IMR-90 (cell line): ENCODE measurements at regions not wholly inside any gene's neighbourhood (a gene's known extent, or its start where the extent isn't known, plus 50 kb on each side); places are given as distances from the start of the nearest gene placed in this dataset.

ENCODE experiments used
- ATAC-seq: fragments of 200-7000 bp; cut with Tn5 transposase; 2 replicates; pipeline ENCODE4 v1.9.1; 2020; ENCODE audit warnings: low read depth, mild to moderate bottlenecking, moderate library complexity
- BruUV-seq: library from RNA; stranded (reverse); fragments of 400-500 nt; replicated peaks from 2 replicates; lab custom pipeline; 2021; lab: Mats Ljungman, UMichigan
- CTCF ChIA-PET: fragments of 300-600 bp; formaldehyde crosslinking; extraction: SDS; loops from one replicate; lab custom pipeline; 2021; ENCODE audit warnings: antibody characterized with exemption; lab: Yijun Ruan, JAX
- POLR2A ChIA-PET: fragments of 300-600 bp; sonication (Branson Sonifier 250); formaldehyde crosslinking; loops from one replicate; lab custom pipeline; 2022; ENCODE audit warnings: antibody characterized with exemption; ENCODE audit not compliant: unreplicated experiment; lab: Charles Lee
- DNase-seq: peaks from one replicate; pipeline ENCODE4 v3.0.0; 2013
- H2AFZ ChIP-seq: replicated peaks from 2 replicates; pipeline ENCODE3; 2013; ENCODE audit warnings: low read length, mild to moderate bottlenecking; ENCODE audit not compliant: poor library complexity
- H2AK5ac ChIP-seq: 2 replicates; pipeline ENCODE4 v1.6.1; 2013; ENCODE audit warnings: low read depth, low read length, inconsistent platforms
- H2AK9ac ChIP-seq: replicated peaks from 2 replicates; pipeline ENCODE3; 2013; ENCODE audit warnings: mild to moderate bottlenecking, low read depth, low read length, moderate library complexity; ENCODE audit not compliant: poor library complexity
- H2BK120ac ChIP-seq: 2 replicates; pipeline ENCODE4 v1.6.1; 2013; ENCODE audit warnings: low read depth, low read length, inconsistent platforms
- H2BK15ac ChIP-seq: 3 replicates; pipeline ENCODE4 v1.6.1; 2013; ENCODE audit warnings: low read depth, low read length, inconsistent platforms
- H2BK20ac ChIP-seq: 2 replicates; pipeline ENCODE4 v1.6.1; 2013; ENCODE audit warnings: low read depth, mild to moderate bottlenecking, inconsistent platforms, low read length, moderate library complexity
- H2BK5ac ChIP-seq: 2 replicates; pipeline ENCODE4 v1.6.1; 2013; ENCODE audit warnings: mild to moderate bottlenecking, low read depth, low read length, inconsistent platforms; ENCODE audit not compliant: poor library complexity, severe bottlenecking
- H3K14ac ChIP-seq: replicated peaks from 2 replicates; pipeline ENCODE4 v1.6.1; 2013; ENCODE audit warnings: low read depth, low read length, inconsistent platforms
- H3K18ac ChIP-seq: 2 replicates; pipeline ENCODE4 v1.6.1; 2013; ENCODE audit warnings: low read depth, low read length, control low read depth
- H3K23ac ChIP-seq: 2 replicates; pipeline ENCODE4 v1.6.1; 2013; ENCODE audit warnings: low read depth, low read length, inconsistent platforms
- H3K27ac ChIP-seq: 2 replicates; pipeline ENCODE4 v1.5.1; 2013; ENCODE audit warnings: mild to moderate bottlenecking, control low read depth, low read length; ENCODE audit not compliant: insufficient read depth
- H3K27me3 ChIP-seq: 2 replicates; pipeline ENCODE4 v1.6.1; 2013; ENCODE audit warnings: low read length; ENCODE audit not compliant: control insufficient read depth, insufficient read depth
- H3K36me3 ChIP-seq: 2 replicates; pipeline ENCODE4 v1.6.1; 2013; ENCODE audit warnings: low read length, mixed read lengths; ENCODE audit not compliant: control insufficient read depth, insufficient read depth
- H3K4ac ChIP-seq: 2 replicates; pipeline ENCODE4 v1.6.1; 2013; ENCODE audit warnings: low read depth, low read length, inconsistent platforms
- H3K4me1 ChIP-seq: 2 replicates; pipeline ENCODE4 v1.6.1; 2013; ENCODE audit warnings: low read length, mixed read lengths; ENCODE audit not compliant: control insufficient read depth, insufficient read depth
- H3K4me2 ChIP-seq: 2 replicates; pipeline ENCODE4 v1.6.1; 2013; ENCODE audit warnings: low read depth, mild to moderate bottlenecking, control low read depth, low read length, moderate library complexity
- H3K4me3 ChIP-seq: 2 replicates; pipeline ENCODE4 v1.5.1; 2013; ENCODE audit warnings: low read depth, mild to moderate bottlenecking, control low read depth, low read length, moderate library complexity; ENCODE audit not compliant: insufficient read depth
- H3K56ac ChIP-seq: 2 replicates; pipeline ENCODE4 v1.6.1; 2013; ENCODE audit warnings: low read length, inconsistent platforms; ENCODE audit not compliant: insufficient read depth; ENCODE audit errors: extremely low read depth
- H3K79me1 ChIP-seq, 2 experiments: 2 replicates each; pipeline ENCODE4 v1.6.1; 2013; ENCODE audit warnings: low read length in 2 of 2, inconsistent platforms in 1 of 2, low read depth in 1 of 2
- H3K9ac ChIP-seq: 2 replicates; pipeline ENCODE4 v1.6.1; 2013; ENCODE audit warnings: low read depth, low read length, control low read depth
- H3K9me1 ChIP-seq: 2 replicates; pipeline ENCODE4 v1.6.1; 2013; ENCODE audit warnings: low read length, inconsistent platforms; ENCODE audit not compliant: insufficient read depth
- H3K9me3 ChIP-seq: 2 replicates; pipeline ENCODE4 v1.6.1; 2013; ENCODE audit warnings: low read length; ENCODE audit not compliant: control insufficient read depth, insufficient read depth
- H4K20me1 ChIP-seq: 2 replicates; pipeline ENCODE4 v1.6.1; 2013; ENCODE audit warnings: low read length, inconsistent platforms; ENCODE audit not compliant: insufficient read depth
- H4K5ac ChIP-seq: 2 replicates; pipeline ENCODE4 v1.6.1; 2013; ENCODE audit warnings: mild to moderate bottlenecking, low read depth, low read length, control low read depth
- H4K8ac ChIP-seq, 2 experiments: 2 replicates each; pipeline ENCODE4 v1.6.1; 2013; ENCODE audit warnings: low read depth in 2 of 2, low read length in 2 of 2, control low read depth in 1 of 2, inconsistent platforms in 1 of 2
- H4K91ac ChIP-seq: 2 replicates; pipeline ENCODE4 v1.6.1; 2013; ENCODE audit warnings: low read depth, low read length, inconsistent platforms; ENCODE audit not compliant: insufficient read depth
- CEBPB ChIP-seq: IDR thresholded peaks from 2 replicates; pipeline ENCODE4 v1.6.1; 2012; ENCODE audit warnings: low read depth, low read length, improper control_type of control experiment
- MAZ ChIP-seq: IDR thresholded peaks from 2 replicates; pipeline ENCODE4 v1.6.1; 2012; ENCODE audit warnings: low read depth, mild to moderate bottlenecking, low read length, improper control_type of control experiment, moderate library complexity, borderline replicate concordance
- POLR2A ChIP-seq: IDR thresholded peaks from 2 replicates; pipeline ENCODE4 v1.6.1; 2012; ENCODE audit warnings: mild to moderate bottlenecking, low read depth, low read length
- RFX5 ChIP-seq: IDR thresholded peaks from 2 replicates; pipeline ENCODE4 v1.8.0; 2012; ENCODE audit warnings: low read depth, mild to moderate bottlenecking, low read length, moderate library complexity
- SMC3 ChIP-seq: fragments of 150-350 bp; IDR thresholded peaks from 2 replicates; pipeline ENCODE4 v1.6.1; 2016; ENCODE audit warnings: low read depth, mild to moderate bottlenecking, antibody characterized with exemption, low read length, moderate library complexity
- WGBS, 2 experiments: methylation state at CpG; one replicate each; pipeline versions ENCODE4 v1.1.5 to v1.1.7; 2013; ENCODE audit warnings: missing lambda C conversion rate in 2 of 2; ENCODE audit not compliant: insufficient read length in 1 of 2; ENCODE audit errors: extremely low coverage in 2 of 2; 5-methylcytosine and 5-hydroxymethylcytosine counted together
- dilution Hi-C: fragments of 300-500 bp; cut with HindIII; formaldehyde crosslinking; loops from one replicate; pipeline ENCODE4 v1.14.3; 2018; ENCODE audit warnings: low sequenced_read_pairs; ENCODE audit not compliant: unreplicated experiment
- in situ Hi-C: fragments of 300-500 bp; cut with MboI; formaldehyde crosslinking; loops from 3 replicates; pipeline ENCODE4 v1.14.3; 2019; ENCODE audit warnings: low sequenced_read_pairs, inconsistent platforms, mixed read lengths
- intact Hi-C: fragments of 100-400 bp; cut with micrococcal nuclease; formaldehyde crosslinking; loops from 2 replicates; pipeline ENCODE4 v1.10.0; 2022

DNA sequence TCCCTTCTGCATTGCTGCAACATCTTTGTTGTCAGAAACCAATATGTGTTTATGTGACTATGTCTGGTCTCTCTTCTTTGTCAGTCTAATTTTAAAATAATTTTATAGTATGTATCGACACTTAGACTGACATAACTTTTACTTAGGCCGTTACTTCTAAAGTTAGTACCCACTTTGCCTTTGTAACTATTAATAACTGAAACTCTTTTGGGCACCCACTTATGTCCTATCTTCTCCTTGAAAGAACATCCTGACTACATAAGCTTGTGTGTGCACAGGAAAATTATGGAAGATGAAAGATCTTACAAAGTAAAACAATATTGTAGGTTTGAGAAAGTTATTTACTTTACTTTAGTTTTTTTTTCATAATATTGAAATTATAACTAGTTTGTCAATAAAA, 230.4 kb upstream of the CCDC179 start:
- H3K9me1 ChIP-seq, result no peaks in the 10 kb centered on the region
- no peak overlapping the region for H3K4ac ChIP-seq
- intact Hi-C loops (no loop called here), in situ Hi-C loops (no loop called here), dilution Hi-C loops (no loop called here)
- no peak for TF ChIP-seq CEBPB
- TF ChIP-seq RFX5, result no peak
- no peak for TF ChIP-seq POLR2A
- no peak for TF ChIP-seq SMC3
- TF ChIP-seq MAZ, result no peak
- no peaks in the 10 kb centered on the region for H3K27me3 ChIP-seq
- H2AK5ac ChIP-seq, result no peak overlapping the region
- H2AK9ac ChIP-seq, result no peak overlapping the region
- H2BK120ac ChIP-seq, result no peak overlapping the region
- H4K5ac ChIP-seq, result no peak overlapping the region
- H3K56ac ChIP-seq, result no peak overlapping the region
- DNase-seq, result no peak
- H2BK15ac ChIP-seq, result no peak overlapping the region
- ChIA-PET CTCF (no interaction called here), POLR2A (no interaction called here)
- no peak overlapping the region for H3K4me2 ChIP-seq
- H2BK20ac ChIP-seq, result no peak overlapping the region
- H3K18ac ChIP-seq, result no peak overlapping the region
- no peak overlapping the region for H3K4me3 ChIP-seq
- H3K9me3 ChIP-seq, result no peaks in the 10 kb centered on the region
- no peaks in the 10 kb centered on the region for H3K36me3 ChIP-seq
- no peak overlapping the region for H3K27ac ChIP-seq
- no TSS peak for BruUV-seq
- no peak overlapping the region for H3K23ac ChIP-seq
- H3K79me1 ChIP-seq, result no peaks in the 10 kb centered on the region
- H4K91ac ChIP-seq, result no peak overlapping the region
- H3K9ac ChIP-seq, result no peak overlapping the region
- no peak overlapping the region for H3K14ac ChIP-seq
- ATAC-seq, result no peak
- no peaks in the 10 kb centered on the region for H4K20me1 ChIP-seq
- H3K4me1 ChIP-seq, result peaks cover 1% of the 10 kb centered on the region; the same call in 1 of the 2 replicates
- no peak overlapping the region for H2AFZ ChIP-seq
- no peak overlapping the region for H2BK5ac ChIP-seq
- WGBS, 2 experiments, result no CpG with 5 or more reads among the region's 2 CpGs
- H4K8ac ChIP-seq, result no peak overlapping the region
